ENCODE measurements at regions not wholly inside any gene's neighbourhood (a gene's known extent, or its start where the extent isn't known, plus 50 kb on each side); places are given as distances from the start of the nearest gene placed in this dataset.

DNA sequence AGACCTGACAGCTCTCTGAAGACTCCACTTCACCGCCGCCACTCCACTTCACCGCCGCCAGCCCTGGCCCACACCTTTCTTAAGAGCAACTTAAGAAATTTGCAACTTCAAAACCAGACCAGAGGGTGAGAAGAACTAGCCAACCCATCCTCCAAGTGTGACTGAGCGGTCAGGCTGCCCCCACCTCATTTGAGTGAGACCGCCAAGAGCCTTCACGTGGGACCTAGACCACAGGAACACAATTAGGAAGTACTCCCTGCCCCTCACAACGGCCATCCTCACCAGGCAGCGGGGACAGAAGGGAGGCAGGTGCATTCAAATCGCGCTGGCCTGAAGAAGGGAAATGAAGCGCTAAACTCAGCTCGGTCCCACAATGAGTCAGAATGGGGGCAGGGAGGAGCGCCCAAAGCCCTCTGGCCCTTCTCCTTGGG is 156.8 kb upstream of the BCL6 start:
- no peak for DNase-seq

DNA sequence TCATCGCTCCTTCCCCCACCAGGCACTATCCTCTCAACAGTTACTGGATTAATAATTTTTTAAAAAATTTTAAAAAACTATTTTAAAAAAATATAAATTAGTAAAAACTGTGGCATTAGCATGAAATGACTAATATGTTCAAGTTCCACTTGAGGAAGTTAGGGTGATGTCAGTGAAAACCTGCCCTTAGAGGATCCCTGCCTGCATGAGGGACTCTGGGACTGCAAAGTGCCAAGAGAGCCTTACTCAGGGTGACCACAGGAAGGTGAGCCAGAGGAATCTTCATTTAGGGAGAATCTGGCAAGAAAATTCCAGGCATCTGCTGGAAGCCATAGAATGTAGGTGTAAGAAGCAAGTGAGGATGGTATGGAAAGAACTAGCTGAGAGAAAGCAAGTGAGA is 157.7 kb upstream of the BCL6 start:
- DNase-seq = no peak

DNA sequence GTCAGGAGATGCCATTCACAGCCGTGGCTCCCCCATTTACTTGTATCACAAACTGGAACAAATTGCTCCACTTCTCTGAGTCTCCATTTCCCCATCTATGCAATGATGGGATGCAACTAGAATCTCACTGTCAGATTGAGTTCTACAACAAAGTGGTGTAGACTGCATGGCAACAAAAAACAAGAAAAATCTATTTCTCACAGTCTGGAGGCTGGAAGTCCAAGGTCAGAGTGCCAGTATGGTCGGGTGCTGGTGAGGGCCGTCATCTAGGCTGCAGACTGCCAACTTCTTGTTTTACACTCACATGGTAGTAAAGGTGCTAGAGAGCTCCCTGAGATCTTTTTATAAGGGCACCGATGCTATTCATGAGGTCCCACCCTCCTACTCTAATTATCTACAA is 158.4 kb upstream of the BCL6 start:
- no peak for DNase-seq

DNA sequence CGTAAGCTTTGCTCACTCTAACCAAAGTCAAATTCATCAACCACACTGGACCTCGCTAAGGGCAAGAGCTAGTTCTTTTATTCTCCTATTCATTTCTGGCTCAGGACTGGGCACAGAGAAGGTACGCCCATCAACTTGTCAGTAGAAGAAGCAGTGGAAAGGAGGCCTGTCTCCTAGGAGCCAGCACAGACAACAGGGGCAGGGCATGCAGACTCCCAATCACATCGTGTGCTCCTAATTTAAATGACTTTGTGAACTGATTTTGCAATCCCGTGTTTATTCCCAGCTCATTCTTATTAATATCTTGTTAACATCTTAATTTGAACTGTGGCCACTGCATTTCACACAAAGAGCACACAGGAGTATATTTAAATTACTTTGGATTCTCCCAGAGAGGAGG is 161.1 kb upstream of the BCL6 start:
- no peak for DNase-seq

DNA sequence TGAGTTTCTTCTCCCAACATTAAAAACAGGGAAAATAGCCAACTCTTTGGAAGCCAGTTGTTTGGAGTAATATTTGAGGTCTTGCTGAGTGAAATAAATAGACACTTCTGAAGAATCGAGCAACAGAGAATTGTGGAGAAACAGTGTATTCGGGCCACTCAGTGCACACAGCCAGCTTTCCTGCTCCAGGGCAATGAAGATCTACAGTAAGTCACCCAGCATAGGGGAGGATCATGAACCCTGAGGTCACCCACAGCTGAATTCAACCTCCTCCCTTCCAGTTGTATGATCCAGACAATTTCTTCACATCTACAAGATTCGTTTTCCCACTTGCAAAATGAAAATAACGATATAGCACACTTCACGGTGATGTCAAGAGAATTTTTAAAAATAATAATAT is 161.7 kb upstream of the BCL6 start:
- no peak for DNase-seq

DNA sequence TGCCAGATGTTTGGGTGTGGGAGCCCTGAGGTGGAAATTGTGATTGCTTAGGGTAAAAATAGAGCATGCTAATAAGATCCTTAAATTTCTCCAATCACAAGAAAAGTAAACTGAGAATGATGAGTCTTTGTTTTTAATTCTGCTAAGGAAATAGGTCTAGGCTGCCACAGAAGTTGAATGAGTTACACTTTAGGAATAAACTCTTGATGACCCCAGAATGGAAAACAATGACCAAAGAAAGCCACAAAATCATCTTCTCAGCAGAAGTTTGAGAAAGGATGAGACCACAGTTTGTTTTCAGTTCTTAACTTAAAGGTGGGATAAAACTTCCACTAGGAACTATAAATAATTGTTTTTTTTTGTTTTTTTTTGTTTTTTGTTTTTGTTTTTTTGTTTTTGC is 164.6 kb upstream of the BCL6 start:
- no peak for DNase-seq

DNA sequence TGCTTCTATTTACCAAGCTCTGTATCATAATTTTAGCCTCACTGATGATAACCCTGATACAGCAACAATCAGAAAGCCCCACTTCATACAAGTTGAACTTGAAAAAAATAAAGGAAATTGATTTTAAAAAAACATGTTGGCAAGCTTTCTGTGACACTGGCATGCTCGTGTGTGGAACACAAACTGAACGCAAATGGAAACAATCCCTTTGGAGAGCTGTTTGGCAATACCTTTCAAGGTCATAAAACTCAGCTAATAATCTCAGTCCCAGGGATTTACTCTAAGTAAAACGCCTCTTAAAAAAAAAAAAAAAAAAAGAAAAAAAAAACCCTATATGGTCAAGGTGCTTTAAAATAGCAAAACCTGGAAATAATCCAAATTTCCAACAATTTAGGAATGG is 166.7 kb upstream of the BCL6 start:
- DNase-seq = no peak

DNA sequence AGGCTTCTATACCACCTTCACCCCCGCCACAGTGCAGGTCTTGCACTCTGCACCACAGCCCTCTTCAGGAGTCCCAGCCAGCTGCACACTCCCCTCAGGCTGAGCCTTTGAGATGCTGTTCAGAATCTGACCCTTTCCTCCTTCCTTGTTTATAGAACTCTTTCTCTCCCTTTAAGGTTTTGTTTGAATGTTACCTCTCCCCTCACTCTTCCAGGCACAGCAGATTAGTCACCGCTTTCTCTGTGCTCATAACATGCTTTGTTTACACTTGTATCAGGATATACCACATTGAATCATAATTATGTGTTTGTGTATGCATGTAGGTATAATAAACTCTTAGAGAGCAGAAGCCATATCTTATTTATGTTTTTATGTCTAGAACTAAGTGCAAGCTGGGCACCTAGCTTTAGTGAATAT is 168.4 kb upstream of the BCL6 start:
- DNase-seq = no peak

DNA sequence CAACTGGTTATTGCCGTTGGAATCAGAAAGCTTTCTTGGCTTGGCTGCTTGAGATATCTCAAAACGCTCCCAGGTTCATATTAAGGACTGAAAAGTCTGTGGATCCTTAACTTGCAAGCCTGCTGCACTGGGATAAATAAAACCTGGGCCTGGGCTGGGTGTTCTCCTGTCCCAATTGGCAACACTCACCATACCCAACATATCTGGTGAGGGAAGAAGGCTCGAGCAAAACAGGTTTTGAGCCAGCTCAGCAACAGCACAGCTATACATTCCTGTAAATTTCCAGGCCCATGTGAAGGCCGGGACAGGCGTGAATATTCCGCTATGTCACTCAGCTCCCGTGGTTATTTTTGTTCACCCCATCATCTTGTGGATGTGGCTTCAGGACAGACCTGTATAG is 169.0 kb upstream of the BCL6 start:
- no peak for DNase-seq

DNA sequence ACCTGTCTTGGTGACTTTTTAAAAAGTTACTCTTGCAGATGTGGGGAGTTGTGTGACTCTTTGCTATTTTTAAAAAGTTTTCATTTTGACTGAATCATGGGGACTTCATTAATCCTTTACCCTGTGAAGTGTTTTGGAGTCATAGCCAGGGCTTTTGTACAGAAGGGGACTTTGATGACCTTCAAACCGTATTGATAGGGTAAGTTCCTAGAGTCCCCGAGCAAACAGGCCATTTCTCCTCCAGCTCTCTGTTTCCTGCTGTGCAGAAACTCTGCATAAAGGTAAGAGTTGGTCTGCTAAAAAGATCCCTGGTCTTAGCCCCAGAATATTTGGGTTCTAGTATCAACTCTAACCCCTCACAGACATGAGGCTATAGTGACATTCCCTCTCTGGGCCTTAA is 170.8 kb upstream of the BCL6 start:
- no peak for DNase-seq

DNA sequence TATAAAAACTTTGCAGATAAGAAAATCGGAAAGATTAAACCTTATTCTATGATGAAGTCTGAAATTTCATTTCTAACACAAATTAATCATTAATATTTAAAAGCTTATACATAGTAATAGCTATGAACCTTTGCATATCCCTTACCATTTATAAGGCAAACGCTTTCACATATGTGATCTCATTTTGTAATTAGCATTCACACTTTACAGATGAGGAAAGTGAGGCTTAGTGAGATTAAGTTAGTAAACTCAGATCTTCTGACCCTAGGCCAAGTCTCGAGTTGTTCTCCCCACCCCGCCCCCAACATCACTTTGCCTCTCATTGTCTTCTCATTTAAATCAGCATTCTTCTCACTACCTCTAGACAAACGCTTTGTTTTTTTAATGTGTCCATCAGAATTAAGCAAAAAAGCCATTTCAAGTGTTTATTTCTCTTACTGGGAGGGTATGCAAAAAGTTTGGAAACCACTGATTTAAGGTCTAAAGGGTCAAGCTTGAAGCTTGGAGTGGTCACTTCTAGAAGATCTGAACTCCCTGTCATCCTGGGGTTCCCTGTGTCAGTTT is 172.9 kb upstream of the BCL6 start:
- DNase-seq = no peak

DNA sequence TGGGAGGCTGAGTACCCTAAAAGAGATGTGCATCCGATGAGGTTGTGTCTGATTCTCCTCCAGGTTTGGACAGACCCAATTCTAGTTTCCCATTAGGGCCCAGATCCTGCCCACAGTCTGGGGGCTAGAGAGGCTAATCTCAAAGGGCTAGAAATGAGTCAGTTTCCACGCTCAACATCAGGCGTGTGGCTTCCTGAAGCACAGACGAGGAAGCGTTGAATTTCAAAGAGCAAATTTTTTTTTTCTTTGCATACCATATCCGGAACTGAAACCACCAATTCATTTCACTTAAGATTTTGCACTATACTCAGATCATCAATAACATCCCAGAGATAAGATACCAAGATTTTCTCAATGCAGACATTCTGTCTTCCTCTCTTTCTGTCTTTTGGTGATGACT is 173.8 kb upstream of the BCL6 start:
- DNase-seq = peak; percentile 50 to 61

DNA sequence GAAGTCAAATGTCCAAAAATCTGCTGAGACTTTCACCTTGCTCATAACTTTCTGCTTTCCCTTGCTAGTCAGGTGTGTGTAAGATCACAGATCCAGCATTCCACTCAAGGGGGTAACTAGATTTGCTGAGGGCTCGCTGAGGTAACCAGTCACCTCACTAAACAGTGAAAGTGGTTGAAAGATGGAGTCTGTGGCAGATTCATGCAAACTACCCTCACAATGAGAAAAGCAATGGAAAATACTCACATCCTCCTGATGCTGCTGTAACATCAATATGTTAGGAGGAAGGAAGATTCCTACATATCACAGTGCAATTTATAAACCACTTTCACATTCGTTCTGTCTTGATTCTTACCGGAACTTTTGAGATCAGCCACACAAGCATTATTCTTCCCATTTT is 174.3 kb upstream of the BCL6 start:
- no peak for DNase-seq

DNA sequence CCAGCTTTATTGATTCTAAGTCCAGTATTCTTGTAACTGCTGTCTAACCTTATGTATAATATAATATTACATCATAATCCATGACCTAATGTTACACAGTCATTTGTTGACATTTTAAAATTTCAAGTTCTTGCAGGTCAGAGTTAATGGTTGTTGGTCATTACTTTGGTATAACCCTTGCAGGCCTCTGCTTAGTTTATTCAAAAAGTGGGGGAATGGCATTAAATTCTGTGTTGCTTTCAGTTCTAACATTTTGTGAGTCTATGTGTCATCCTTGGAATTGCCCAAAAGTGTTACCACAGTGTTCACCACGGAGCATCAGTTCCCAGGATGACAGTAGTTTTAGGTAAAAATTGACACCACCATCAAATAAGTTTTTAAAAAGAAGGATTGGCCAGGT is 174.8 kb upstream of the BCL6 start:
- no peak for DNase-seq

DNA sequence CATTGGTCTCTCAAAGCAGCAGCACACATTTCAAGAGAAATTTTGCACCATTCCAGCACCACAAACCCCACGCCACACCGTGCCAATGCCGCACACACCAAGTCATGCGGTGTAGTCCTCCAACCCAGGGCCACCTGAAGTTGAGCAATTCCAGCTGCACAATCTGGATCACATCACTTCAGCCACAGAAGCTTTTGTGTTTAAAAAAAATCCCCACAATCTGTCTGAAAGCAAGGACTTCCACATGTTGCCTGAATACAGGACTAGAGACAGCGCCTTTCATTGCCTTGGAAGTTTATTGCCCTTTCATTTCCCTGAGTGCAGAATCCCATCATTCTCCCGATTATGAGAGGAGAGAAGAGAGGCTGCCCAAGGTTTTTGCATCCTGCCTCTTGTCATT is 175.6 kb upstream of the BCL6 start:
- DNase-seq = no peak

DNA sequence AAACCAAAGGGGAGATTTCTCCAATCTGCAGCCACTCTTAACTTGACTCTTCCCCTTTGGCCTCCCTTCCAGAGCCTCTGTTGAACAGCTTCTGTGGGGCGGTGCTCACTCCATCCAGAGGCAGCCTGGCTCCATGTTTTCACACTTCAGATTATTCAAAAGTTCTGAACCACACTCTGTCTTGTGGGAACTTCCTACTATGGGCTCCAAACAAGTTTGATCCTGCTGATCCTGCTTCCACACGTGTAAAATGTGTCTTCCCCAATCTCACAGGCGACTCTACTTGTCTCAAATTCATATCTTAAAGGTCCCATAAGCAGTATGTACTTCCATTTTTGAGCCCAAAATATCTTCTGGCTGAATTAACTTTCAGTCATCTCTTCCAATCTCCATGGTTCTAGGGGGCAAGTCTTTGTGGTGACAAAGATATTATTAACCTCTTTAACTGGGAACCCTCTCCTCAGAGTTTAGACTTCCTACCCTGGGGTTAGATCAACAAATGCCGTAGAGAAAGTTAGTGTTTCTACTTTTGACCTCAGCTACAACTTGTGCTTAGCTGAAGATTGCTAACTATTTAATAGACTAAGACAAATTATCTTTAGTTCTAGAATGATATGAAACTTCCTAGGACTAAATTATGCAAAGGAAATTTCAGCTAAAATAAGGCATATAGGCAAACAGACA is 176.3 kb upstream of the BCL6 start:
- no peak for DNase-seq

DNA sequence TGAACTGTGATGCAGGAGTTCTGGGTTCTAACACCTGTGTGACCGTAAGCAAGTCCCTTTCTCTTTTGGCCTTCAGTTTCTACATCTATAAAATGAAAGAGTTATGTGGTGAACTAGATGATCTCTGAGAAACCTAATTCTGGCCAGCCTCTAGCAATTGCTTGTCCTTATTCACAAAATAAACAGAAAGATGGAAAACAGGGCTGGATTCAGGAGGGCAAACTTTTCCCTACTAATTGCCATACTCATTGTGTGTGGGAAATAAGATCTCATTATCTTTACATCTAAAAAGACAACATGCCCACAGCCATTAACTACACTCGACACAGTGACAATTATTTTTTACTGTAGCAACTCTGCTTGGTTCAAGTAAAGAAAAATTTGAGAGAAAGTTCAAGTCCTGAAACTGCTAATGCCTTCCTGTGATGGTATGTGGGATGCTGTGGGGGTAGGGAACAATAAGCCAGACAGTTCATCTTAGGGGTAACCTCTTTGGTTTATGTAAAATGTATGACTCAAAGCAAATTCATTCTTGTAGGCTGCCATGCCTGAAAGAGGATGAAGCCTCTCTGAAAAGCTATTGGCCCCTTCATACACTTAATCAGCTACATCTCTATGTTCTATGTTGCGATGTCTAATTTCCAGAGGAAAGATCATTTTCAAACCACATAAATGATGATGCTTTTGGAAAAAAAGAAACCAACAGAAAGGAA is 177.6 kb upstream of the BCL6 start:
- no peak for DNase-seq

DNA sequence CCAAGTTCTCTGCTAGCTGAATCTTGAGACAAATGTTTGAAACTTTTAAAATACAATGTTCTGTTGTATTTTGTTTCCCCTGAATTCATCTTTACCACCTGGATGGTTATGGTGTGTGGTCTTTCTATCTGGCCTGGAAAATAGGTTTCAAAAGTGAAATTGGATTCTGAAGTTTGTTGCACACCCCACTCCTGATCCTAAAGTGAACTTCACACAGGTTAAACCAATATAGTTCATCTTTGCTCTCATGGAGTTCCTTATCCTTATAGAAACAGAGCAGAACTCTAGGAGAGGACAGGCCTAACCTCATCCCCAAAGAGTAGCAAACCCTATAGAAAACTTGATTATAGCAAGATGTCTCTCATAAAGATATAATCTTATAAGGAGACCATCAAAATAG is 179.4 kb upstream of the BCL6 start:
- DNase-seq = no peak

DNA sequence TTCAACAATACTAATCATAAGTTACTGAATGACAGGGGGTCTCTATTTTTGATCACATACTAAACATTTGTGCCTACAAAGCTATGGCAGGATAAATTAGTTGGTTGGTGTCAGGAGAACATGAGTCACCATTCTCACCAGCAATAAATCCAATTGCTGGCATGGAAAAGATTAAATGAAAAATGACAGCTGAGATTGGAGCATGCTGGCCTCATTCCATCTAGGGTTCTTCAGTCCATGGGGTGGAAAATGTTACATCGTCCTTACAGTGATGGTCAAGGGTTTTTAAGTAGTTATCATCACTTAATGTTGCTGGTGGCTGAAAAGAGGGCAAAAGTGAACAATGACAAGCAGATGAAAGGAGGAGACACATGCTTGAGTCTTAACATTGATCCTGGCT is 180.1 kb upstream of the BCL6 start:
- DNase-seq = no peak

DNA sequence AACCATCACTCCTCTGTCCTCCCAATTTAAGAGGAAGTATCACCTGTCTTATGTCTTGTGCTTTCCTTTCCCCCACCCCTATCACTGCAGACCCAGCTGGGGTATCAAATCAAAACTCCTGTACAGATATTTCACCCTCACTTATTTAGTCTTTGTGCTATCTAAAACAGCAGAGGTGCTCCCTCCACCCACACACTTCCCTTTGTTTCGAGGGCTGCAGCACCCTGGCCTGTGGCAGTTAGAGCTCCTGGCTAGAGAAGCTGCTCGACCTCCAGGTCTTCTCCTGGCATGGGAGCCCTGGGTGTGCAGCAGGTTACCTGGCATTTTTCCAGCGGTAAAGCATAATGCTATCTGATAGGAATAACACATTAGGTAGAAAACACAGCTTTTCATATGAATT is 181.4 kb upstream of the BCL6 start:
- no peak for DNase-seq

DNA sequence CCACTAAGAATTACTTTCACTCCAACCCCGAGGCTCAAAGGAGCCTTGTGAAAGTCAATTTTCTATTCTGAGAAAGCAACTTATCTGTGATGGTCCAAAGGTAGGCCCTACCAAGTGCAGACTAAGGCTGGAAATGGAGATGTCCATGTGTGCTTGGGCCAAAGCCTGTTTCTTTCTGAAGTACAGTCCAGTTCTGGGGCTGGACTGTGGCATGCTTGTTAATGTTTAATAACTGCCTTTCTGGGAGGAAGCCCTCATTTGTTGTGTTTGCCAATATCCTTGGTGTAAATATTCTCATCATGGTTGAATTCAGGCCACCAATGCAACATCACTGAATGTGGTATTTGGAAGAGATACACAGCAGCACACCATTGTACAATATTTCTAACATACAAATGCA is 182.3 kb upstream of the BCL6 start:
- no peak for DNase-seq

DNA sequence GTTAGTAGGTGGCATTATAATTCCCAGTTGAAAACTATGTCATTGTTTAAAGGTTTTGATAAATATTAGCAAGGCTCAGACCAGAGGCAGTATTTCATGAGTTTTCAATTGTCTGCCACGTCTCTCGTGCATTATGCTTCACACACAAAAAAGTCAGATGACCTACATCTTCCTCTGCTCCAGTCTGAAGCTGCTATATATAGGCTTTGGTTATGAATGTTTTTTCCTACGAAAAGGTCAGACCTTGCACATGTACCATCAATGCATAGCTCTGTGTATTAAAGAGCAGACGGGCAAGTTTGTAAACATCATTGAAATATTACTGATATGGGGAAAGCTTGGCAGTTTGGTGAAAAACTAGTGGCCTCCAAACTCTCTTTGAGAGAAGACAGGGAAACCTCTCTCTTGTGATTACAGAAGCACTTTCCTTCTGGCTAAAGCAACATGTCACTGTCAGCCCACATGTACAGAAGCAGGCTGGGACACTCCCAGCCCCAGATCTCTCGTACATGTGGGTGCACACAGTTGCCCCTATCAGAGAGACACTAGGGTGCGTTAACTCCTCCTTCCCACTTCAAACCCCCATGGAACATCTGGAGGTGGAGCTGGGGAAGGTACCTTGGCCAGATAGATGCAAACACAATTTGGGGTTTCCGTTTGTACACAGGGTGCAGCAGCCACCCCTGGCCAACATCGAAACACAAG is 184.0 kb upstream of the BCL6 start:
- no peak for DNase-seq

DNA sequence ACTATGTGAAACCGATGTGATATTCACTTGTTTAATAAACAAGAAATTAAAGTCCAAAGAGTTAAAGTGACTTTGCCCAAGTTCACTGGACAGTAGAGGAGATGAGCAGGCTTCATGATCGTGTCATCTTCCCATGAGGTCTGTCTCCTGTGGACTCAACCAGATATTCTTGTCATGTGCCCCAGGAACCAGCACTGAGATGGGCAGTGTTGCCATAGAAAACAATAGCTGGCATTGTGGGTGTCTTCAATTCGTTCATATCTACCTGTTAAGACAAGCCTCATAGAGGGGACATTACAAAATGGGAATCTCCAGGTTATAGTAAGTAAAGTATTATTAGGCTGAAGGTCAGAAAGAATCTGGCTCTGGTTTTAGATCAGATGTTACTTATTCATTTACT is 184.8 kb upstream of the BCL6 start:
- DNase-seq = no peak

DNA sequence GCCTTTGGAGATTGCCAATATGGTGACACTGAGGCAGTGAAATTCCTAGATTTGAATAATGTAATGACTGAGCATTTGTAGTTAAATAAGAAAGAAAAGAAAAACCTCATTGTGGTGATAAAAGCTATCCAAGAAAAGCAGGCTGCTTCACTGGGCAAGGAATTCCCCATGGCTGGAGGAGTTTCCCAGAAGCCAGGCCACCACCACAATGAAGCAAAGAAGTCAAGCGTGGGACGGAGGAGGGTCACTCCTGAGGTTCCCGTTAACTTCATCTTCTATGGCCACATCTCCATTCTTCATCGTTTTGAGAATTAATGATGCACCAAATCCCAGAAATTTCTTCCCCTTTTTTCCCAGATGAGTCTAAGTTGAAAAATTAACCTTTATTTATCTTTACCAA is 185.8 kb upstream of the BCL6 start:
- no peak for DNase-seq
